GM12878 (cell line): ENCODE measurements at regions not wholly inside any gene's neighbourhood (a gene's known extent, or its start where the extent isn't known, plus 50 kb on each side); places are given as distances from the start of the nearest gene placed in this dataset.

ENCODE experiments used
- ATAC-seq: fragments of 200-7000 bp; cut with Tn5 transposase; 3 replicates; pipeline ENCODE4 v1.9.1; 2020; ENCODE audit warnings: mild to moderate bottlenecking, moderate library complexity
- BruUV-seq: library from RNA; stranded (reverse); fragments of 400-500 nt; replicated peaks from 2 replicates; lab custom pipeline; 2021; lab: Mats Ljungman, UMichigan
- CTCF ChIA-PET: fragments of 300-600 bp; sonication (Branson Sonifier 250); formaldehyde crosslinking; extraction: SDS; loops from one replicate; lab custom pipeline; 2021; ENCODE audit warnings: inconsistent platforms; lab: Yijun Ruan, JAX
- POLR2A ChIA-PET: fragments of 350-600 bp; formaldehyde crosslinking; extraction: SDS; loops from one replicate; lab custom pipeline; 2021; ENCODE audit warnings: inconsistent platforms; lab: Charles Lee
- RAD21 ChIA-PET: fragments of 300-600 bp; sonication (Branson Sonifier 250); formaldehyde crosslinking; loops from one replicate; lab custom pipeline; 2023; ENCODE audit warnings: antibody characterized with exemption; ENCODE audit not compliant: unreplicated experiment; lab: Charles Lee
- SMC1A ChIA-PET: fragments of 300-600 bp; sonication (Branson Sonifier 250); formaldehyde crosslinking; loops from one replicate; lab custom pipeline; 2023; ENCODE audit not compliant: unreplicated experiment, uncharacterized antibody; lab: Charles Lee
- DNase-seq: peaks from one replicate; pipeline ENCODE4 v3.0.0-alpha.2; 2011; ENCODE audit warnings: low read depth, low spot score
- FAIRE-seq: peaks from 3 replicates; lab custom pipeline; 2011; peaks lifted over from hg19 to GRCh38; lab: Jason Lieb, UNC
- H2AFZ ChIP-seq: 2 replicates; pipeline ENCODE4 v1.6.0; 2011; ENCODE audit warnings: low read depth, low read length, control low read depth; ENCODE audit not compliant: control insufficient read depth
- H3K27ac ChIP-seq: 2 replicates; pipeline ENCODE4 v1.5.1; 2011; ENCODE audit warnings: control low read depth; ENCODE audit not compliant: control insufficient read depth, insufficient read depth
- H3K27me3 ChIP-seq, 2 experiments: replicated peaks in 1 of 2; 2 replicates each; pipeline versions ENCODE4 v1.6.0 to v1.6.1; 2011; ENCODE audit warnings: low read length in 1 of 2; ENCODE audit not compliant: control insufficient read depth in 2 of 2, insufficient read depth in 2 of 2
- H3K36me3 ChIP-seq, 2 experiments: 2 replicates each; pipeline ENCODE4 v1.5.1; 2011; ENCODE audit warnings: low read length in 1 of 2; ENCODE audit not compliant: control insufficient read depth in 2 of 2, insufficient read depth in 2 of 2
- H3K4me1 ChIP-seq: 2 replicates; pipeline ENCODE4 v1.6.1; 2011; ENCODE audit warnings: mild to moderate bottlenecking, low read length, moderate library complexity, mixed read lengths; ENCODE audit not compliant: control insufficient read depth, insufficient read depth
- H3K4me2 ChIP-seq: 2 replicates; pipeline ENCODE4 v1.6.0; 2011; ENCODE audit warnings: control low read depth; ENCODE audit not compliant: control insufficient read depth, insufficient read depth
- H3K4me3 ChIP-seq: fragments of 200-600 bp; sonication (generic); 2 replicates; pipeline ENCODE4 v1.5.1; 2016
- H3K79me2 ChIP-seq: 2 replicates; pipeline ENCODE4 v1.6.0; 2011; ENCODE audit warnings: low read length; ENCODE audit not compliant: control insufficient read depth, insufficient read depth
- H3K9ac ChIP-seq: 2 replicates; pipeline ENCODE4 v1.8.0; 2011; ENCODE audit warnings: low read length, control low read depth, mixed read lengths; ENCODE audit not compliant: control insufficient read depth, insufficient read depth
- H3K9me3 ChIP-seq: replicated peaks from 3 replicates; pipeline ENCODE4 v1.5.1; 2011; ENCODE audit warnings: mild to moderate bottlenecking, low read length; ENCODE audit not compliant: control insufficient read depth, insufficient read depth
- H4K20me1 ChIP-seq: 2 replicates; pipeline ENCODE4 v1.6.0; 2011; ENCODE audit not compliant: control insufficient read depth, insufficient read depth
- CBX5 ChIP-seq: sonication (generic); IDR thresholded peaks from 2 replicates; pipeline ENCODE4 v1.6.1; 2016; ENCODE audit warnings: low read depth, moderate library complexity, mild to moderate bottlenecking, inconsistent platforms
- HDAC6 ChIP-seq: fragments of 200-600 bp; sonication (generic); IDR thresholded peaks from one replicate; pipeline ENCODE4 v1.8.0; 2017; ENCODE audit warnings: antibody characterized with exemption; ENCODE audit not compliant: unreplicated experiment
- MEF2B ChIP-seq: fragments of 450-650 bp; IDR thresholded peaks from 2 replicates; pipeline ENCODE4 v1.6.1; 2018; ENCODE audit warnings: mild to moderate bottlenecking, moderate library complexity; ENCODE audit not compliant: partially characterized antibody, poor library complexity, severe bottlenecking
- NFXL1 ChIP-seq: fragments of 450-650 bp; IDR thresholded peaks from 2 replicates; pipeline ENCODE4 v1.6.1; 2017; ENCODE audit warnings: antibody characterized with exemption, mild to moderate bottlenecking, borderline replicate concordance
- NFYA ChIP-seq: IDR thresholded peaks from 2 replicates; pipeline ENCODE4 v1.6.1; 2011; ENCODE audit warnings: low read depth, mild to moderate bottlenecking, low read length, improper control_type of control experiment, borderline replicate concordance
- NFYB ChIP-seq: IDR thresholded peaks from 2 replicates; pipeline ENCODE4 v1.6.1; 2011; ENCODE audit warnings: low read depth, mild to moderate bottlenecking, low read length, improper control_type of control experiment, moderate library complexity; ENCODE audit not compliant: insufficient read depth
- PAX8 ChIP-seq: fragments of 450-650 bp; IDR thresholded peaks from 2 replicates; pipeline ENCODE4 v1.6.1; 2017; ENCODE audit warnings: mild to moderate bottlenecking, moderate library complexity
- RB1 ChIP-seq: fragments of 450-650 bp; formaldehyde crosslinking; IDR thresholded peaks from 2 replicates; pipeline ENCODE4 v1.6.1; 2017; ENCODE audit warnings: mild to moderate bottlenecking, borderline replicate concordance
- RBBP5 ChIP-seq: fragments of 200-600 bp; sonication (generic); conservative IDR thresholded peaks from 2 replicates; pipeline ENCODE4 v1.6.1; 2016
- RELA ChIP-seq: fragments of 450-650 bp; IDR thresholded peaks from 2 replicates; pipeline ENCODE4 v1.8.0; 2014; ENCODE audit warnings: borderline replicate concordance; ENCODE audit not compliant: partially characterized antibody
- REST ChIP-seq: IDR thresholded peaks from 2 replicates; pipeline ENCODE4 v1.6.1; 2012; ENCODE audit warnings: mild to moderate bottlenecking, low read depth, low read length
- RFX5 ChIP-seq: IDR thresholded peaks from 2 replicates; pipeline ENCODE4 v1.6.1; 2011; ENCODE audit warnings: low read depth, low read length, improper control_type of control experiment
- SIN3A ChIP-seq: IDR thresholded peaks from 2 replicates; pipeline ENCODE4 v1.6.1; 2012; ENCODE audit warnings: low read depth, low read length, improper control_type of control experiment
- SMAD1 ChIP-seq: fragments of 450-650 bp; IDR thresholded peaks from 2 replicates; pipeline ENCODE4 v1.6.1; 2018; ENCODE audit warnings: mild to moderate bottlenecking, low read depth; ENCODE audit not compliant: partially characterized antibody
- TAF1 ChIP-seq: IDR thresholded peaks from 2 replicates; pipeline ENCODE4 v1.6.1; 2011; ENCODE audit warnings: mild to moderate bottlenecking, low read depth, low read length, borderline replicate concordance
- ZBED1 ChIP-seq: IDR thresholded peaks from 2 replicates; pipeline ENCODE4 v1.6.1; 2016; ENCODE audit warnings: borderline replicate concordance
- ZNF217 ChIP-seq: fragments of 450-650 bp; IDR thresholded peaks from 2 replicates; pipeline ENCODE4 v1.6.1; 2017; ENCODE audit warnings: antibody characterized with exemption, mild to moderate bottlenecking
- ZNF384 ChIP-seq: IDR thresholded peaks from 2 replicates; pipeline ENCODE4 v1.6.1; 2012; ENCODE audit warnings: low read depth, mild to moderate bottlenecking, low read length, improper control_type of control experiment, borderline replicate concordance
- ZNF622 ChIP-seq: fragments of 450-650 bp; IDR thresholded peaks from 2 replicates; pipeline ENCODE4 v1.6.1; 2017; ENCODE audit warnings: mild to moderate bottlenecking, inconsistent platforms
- WGBS: methylation state at CpG from one replicate; pipeline ENCODE4 v1.1.6; 2016; ENCODE audit warnings: low lambda C conversion rate; ENCODE audit not compliant: insufficient replicate concordance, insufficient coverage; ENCODE audit errors: missing lambda C conversion rate; 5-methylcytosine and 5-hydroxymethylcytosine counted together
- in situ Hi-C: fragments of 300-500 bp; cut with MboI; formaldehyde crosslinking; loops from 9 replicates; pipeline ENCODE4 v1.14.3; 2018; ENCODE audit warnings: mixed read lengths
- intact Hi-C: fragments of 100-400 bp; cut with micrococcal nuclease; formaldehyde crosslinking; loops from one replicate; pipeline ENCODE4 v1.14.2; 2022; ENCODE audit not compliant: unreplicated experiment

- ATAC-seq = no peak
- H4K20me1 ChIP-seq = no peaks in the 10 kb centered on the region
- ChIA-PET CTCF (no interaction called here), SMC1A (interaction anchor here (1.6 to 2.3 kb wide), 2 partner anchors 8 to 12 kb away, joined by 4 to 10 read pairs; no protein-coding TSS in a partner anchor), POLR2A (no interaction called here), RAD21 (no interaction called here)
- no peak for FAIRE-seq
- no peaks in the 10 kb centered on the region for H3K36me3 ChIP-seq
- H3K4me1 ChIP-seq = no peaks in the 10 kb centered on the region
- no peak overlapping the region for H2AFZ ChIP-seq
- intact Hi-C loops (no loop called here), in situ Hi-C loops (no loop called here)
- TF ChIP-seq RB1 = no peak
- no peak for TF ChIP-seq CBX5
- TF ChIP-seq TAF1 = no peak
- no peak for TF ChIP-seq RFX5
- no peak for TF ChIP-seq ZNF622
- no peak for TF ChIP-seq PAX8
- TF ChIP-seq NFXL1 = no peak
- no peak for TF ChIP-seq SIN3A
- no peak for TF ChIP-seq RELA
- TF ChIP-seq NFYB = no peak
- no peak for TF ChIP-seq ZNF217
- TF ChIP-seq ZNF384 = no peak
- TF ChIP-seq RBBP5 = no peak
- TF ChIP-seq SMAD1 = no peak
- no peak for TF ChIP-seq NFYA
- no peak for TF ChIP-seq ZBED1
- no peak for TF ChIP-seq MEF2B
- TF ChIP-seq HDAC6 = no peak
- TF ChIP-seq REST = no peak
- BruUV-seq = no TSS peak
- DNase-seq = no peak
- H3K79me2 ChIP-seq = no peaks in the 10 kb centered on the region
- H3K9me3 ChIP-seq = no peaks in the 10 kb centered on the region
- WGBS = 4% methylated on average over 3 of the region's 3 CpGs
- H3K27ac ChIP-seq = no peak overlapping the region
- H3K4me2 ChIP-seq = no peak overlapping the region
- H3K27me3 ChIP-seq = no peaks in the 10 kb centered on the region
- no peak overlapping the region for H3K9ac ChIP-seq
- no peak overlapping the region for H3K4me3 ChIP-seq
Observed at GRCh38 chr7:106590209-106590816, 70.6 kb downstream of the CCDC71L start.
